ENCODE measurements at regions not wholly inside any gene's neighbourhood (a gene's known extent, or its start where the extent isn't known, plus 50 kb on each side); places are given as distances from the start of the nearest gene placed in this dataset.

DNA sequence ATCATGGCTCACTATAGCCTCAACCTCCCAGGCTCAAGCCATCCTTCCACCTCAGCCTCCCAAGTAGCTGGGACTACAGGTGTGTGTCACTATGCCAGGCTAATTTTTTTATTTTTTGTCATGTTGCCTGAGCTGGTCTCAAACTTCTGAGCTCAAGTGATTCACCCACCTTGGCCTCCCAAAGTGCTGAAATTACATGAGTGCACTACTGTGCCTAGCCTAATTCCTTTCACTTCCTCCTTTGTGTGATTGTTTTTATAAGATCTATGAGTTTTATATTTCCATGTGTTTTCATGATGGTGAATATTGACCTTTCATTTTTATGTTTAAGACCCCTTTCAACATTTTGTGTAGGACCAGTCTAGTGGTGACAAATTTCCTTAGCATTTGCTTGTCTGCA lies 55.2 kb upstream of the IL12B start:
- Mint-ChIP-seq H3K27ac (ENCODE audit: unreplicated experiment) (no peak overlapping the region), H3K4me3 (ENCODE audit: unreplicated experiment) (no peak overlapping the region), H3K4me1 (ENCODE audit: low read depth, unreplicated experiment) (no peaks in the 10 kb centered on the region), H3K36me3 (ENCODE audit: unreplicated experiment) (peaks cover 34% of the 10 kb centered on the region), H3K27me3 (ENCODE audit: unreplicated experiment) (no peaks in the 10 kb centered on the region), H3K9me3 (ENCODE audit: unreplicated experiment) (peaks cover 12% of the 10 kb centered on the region)
- DNase-seq, result no peak
- TF ChIP-seq, protein P1, sequence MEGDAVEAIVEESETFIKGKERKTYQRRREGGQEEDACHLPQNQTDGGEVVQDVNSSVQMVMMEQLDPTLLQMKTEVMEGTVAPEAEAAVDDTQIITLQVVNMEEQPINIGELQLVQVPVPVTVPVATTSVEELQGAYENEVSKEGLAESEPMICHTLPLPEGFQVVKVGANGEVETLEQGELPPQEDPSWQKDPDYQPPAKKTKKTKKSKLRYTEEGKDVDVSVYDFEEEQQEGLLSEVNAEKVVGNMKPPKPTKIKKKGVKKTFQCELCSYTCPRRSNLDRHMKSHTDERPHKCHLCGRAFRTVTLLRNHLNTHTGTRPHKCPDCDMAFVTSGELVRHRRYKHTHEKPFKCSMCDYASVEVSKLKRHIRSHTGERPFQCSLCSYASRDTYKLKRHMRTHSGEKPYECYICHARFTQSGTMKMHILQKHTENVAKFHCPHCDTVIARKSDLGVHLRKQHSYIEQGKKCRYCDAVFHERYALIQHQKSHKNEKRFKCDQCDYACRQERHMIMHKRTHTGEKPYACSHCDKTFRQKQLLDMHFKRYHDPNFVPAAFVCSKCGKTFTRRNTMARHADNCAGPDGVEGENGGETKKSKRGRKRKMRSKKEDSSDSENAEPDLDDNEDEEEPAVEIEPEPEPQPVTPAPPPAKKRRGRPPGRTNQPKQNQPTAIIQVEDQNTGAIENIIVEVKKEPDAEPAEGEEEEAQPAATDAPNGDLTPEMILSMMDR (IDR thresholded peaks at IDR 0.05; ENCODE audit: partially characterized antibody, unreplicated experiment), result no peak

DNA sequence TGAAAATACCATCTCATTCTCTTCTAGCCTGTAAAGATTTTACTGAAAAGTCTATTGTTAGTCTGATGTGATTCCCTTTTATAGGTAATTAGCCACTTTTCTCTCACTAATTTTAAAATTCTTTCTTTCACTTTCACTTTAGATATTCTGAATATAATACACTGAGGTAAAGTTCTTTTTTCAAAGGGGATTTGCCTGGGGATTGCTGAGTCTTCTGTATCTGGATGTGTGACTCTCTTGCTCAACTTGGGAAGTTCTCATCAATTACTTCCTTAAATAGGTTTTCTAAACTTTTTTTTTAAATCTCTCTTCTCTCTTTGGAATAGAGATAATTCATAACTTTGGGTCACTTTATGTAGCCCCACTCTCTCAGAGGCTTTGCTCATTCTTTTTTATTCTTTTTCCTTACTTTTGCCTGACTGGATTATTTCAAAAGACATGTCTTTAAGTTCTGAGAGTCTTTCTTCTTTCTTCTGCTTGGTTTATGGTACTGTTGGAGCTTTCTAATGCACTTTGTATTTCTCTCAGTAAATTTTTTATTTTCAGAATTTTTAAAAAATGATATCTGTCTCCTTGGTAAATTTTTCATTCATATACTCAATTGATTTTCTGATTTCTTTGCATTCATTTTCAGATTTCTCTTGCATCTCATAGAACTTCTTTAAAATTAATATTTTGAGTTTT lies 55.9 kb upstream of the IL12B start:
- Mint-ChIP-seq H3K27me3 (ENCODE audit: unreplicated experiment) (no peaks in the 10 kb centered on the region), H3K27ac (ENCODE audit: unreplicated experiment) (no peak overlapping the region), H3K4me3 (ENCODE audit: unreplicated experiment) (no peak overlapping the region), H3K4me1 (ENCODE audit: low read depth, unreplicated experiment) (no peaks in the 10 kb centered on the region), H3K9me3 (ENCODE audit: unreplicated experiment) (peaks cover 13% of the 10 kb centered on the region), H3K36me3 (ENCODE audit: unreplicated experiment) (peaks cover 39% of the 10 kb centered on the region)
- no peak for DNase-seq
- TF ChIP-seq, protein P1 (IDR thresholded peaks at IDR 0.05; ENCODE audit: partially characterized antibody, unreplicated experiment), result no peak

DNA sequence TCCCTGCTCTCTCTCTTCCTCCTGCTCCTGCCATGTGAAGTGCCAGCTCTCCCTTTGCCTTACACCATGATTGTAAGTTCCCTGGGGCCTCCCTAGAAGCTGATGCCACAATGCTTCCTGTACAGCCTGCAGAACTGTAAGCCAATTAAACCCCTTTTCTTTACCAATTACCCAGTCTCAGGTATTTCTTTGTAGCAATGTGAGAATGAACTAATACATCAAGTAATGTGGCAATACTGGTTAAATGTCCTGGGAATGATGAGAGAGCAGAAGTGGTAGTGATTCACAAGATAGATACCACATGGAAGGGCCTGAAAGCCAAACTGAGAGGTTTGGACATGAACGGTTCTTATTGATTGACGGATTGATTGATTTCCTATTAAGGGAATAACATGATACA lies 62.6 kb upstream of the IL12B start:
- no peak for DNase-seq
- Mint-ChIP-seq H3K36me3 (ENCODE audit: unreplicated experiment) (peaks cover 18% of the 10 kb centered on the region), H3K4me1 (ENCODE audit: low read depth, unreplicated experiment) (peaks cover 2% of the 10 kb centered on the region), H3K4me3 (ENCODE audit: unreplicated experiment) (no peak overlapping the region), H3K9me3 (ENCODE audit: unreplicated experiment) (peaks cover 5% of the 10 kb centered on the region), H3K27me3 (ENCODE audit: unreplicated experiment) (peaks cover 1% of the 10 kb centered on the region), H3K27ac (ENCODE audit: unreplicated experiment) (no peak overlapping the region)
- TF ChIP-seq, protein P1 (IDR thresholded peaks at IDR 0.05; ENCODE audit: partially characterized antibody, unreplicated experiment), result no peak

DNA sequence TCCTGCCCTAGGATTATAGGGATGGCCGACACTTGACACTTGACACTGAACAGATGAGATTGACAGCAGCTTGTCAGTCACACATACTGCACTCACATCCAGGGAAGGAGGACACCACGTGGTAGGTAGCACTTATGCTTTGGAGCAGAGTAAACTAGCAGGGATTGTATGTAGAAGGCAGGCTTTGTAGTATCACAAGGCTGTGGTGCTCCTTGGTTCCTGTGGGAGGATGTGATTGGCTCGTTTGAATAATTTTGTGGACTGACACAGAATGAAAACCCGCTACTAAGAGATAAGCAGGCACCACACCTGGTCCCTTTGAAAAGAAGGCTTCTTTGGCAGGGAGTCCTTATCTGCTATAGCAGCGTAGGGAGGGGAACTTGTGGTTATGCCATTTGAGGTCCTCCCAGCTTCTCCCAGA lies 63.6 kb upstream of the IL12B start:
- H3K9me3 Mint-ChIP-seq (ENCODE audit: unreplicated experiment), result peaks cover 1% of the 10 kb centered on the region
- TF ChIP-seq, protein P1 (IDR thresholded peaks at IDR 0.05; ENCODE audit: partially characterized antibody, unreplicated experiment), result no peak
- no peak overlapping the region for H3K27ac Mint-ChIP-seq (ENCODE audit: unreplicated experiment)
- H3K27me3 Mint-ChIP-seq (ENCODE audit: unreplicated experiment), result peaks cover 1% of the 10 kb centered on the region
- peaks cover 2% of the 10 kb centered on the region for H3K4me1 Mint-ChIP-seq (ENCODE audit: low read depth, unreplicated experiment)
- DNase-seq, result no peak
- no peak overlapping the region for H3K4me3 Mint-ChIP-seq (ENCODE audit: unreplicated experiment)
- H3K36me3 Mint-ChIP-seq (ENCODE audit: unreplicated experiment), result peaks cover 9% of the 10 kb centered on the region

DNA sequence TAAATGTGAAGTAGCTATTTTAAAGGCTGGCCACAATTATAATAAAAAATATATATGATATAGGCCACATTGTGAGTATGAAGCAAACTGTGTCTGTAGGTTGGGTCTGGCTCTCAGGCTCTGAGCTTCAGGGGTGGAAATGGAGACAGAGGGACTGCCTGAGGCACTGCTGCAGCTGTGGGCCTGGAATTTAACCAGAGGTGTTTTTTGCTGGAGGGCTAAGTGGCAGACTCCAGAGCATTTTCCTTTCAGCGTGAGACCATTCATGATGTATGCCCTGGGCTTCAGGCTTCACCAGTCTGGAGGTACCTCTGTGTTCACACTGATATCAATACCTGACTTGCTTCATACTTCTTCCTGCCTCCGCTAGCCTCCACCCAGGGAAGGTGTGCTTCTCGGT lies 64.9 kb upstream of the IL12B start:
- Mint-ChIP-seq H3K9me3 (ENCODE audit: unreplicated experiment) (peaks cover 1% of the 10 kb centered on the region), H3K36me3 (ENCODE audit: unreplicated experiment) (peaks cover 8% of the 10 kb centered on the region), H3K27ac (ENCODE audit: unreplicated experiment) (no peak overlapping the region), H3K4me3 (ENCODE audit: unreplicated experiment) (no peak overlapping the region), H3K27me3 (ENCODE audit: unreplicated experiment) (peaks cover 1% of the 10 kb centered on the region), H3K4me1 (ENCODE audit: low read depth, unreplicated experiment) (peaks cover 2% of the 10 kb centered on the region)
- TF ChIP-seq, protein P1 (IDR thresholded peaks at IDR 0.05; ENCODE audit: partially characterized antibody, unreplicated experiment), result no peak
- no peak for DNase-seq
